Vagina (tissue), 2 donors: ENCODE measurements at regions not wholly inside any gene's neighbourhood (a gene's known extent, or its start where the extent isn't known, plus 50 kb on each side); places are given as distances from the start of the nearest gene placed in this dataset.

Experiments
- DNase-seq, 2 donors: peaks; one replicate each; pipeline ENCODE4 v3.0.0-alpha.2; 2017; ENCODE audit errors: extremely low spot score in 2 of 2
- H3K27ac ChIP-seq: fragments of 200-600 bp; sonication (generic); one replicate; pipeline ENCODE4 v1.5.1; 2019
- H3K27me3 ChIP-seq: fragments of 200-600 bp; sonication (generic); one replicate; pipeline ENCODE4 v1.5.1; 2019
- H3K36me3 ChIP-seq, 2 donors: fragments of 200-600 bp; sonication (generic); one replicate each; pipeline ENCODE4 v1.5.1; 2017 to 2019
- H3K4me1 ChIP-seq: fragments of 200-600 bp; sonication (generic); one replicate; pipeline ENCODE4 v1.5.1; 2019
- H3K4me3 ChIP-seq, 2 donors: fragments of 200-600 bp; sonication (generic); 1 replicate in 1 of 2; 2 replicates in 1 of 2; pipeline ENCODE4 v1.5.1; 2016 to 2019
- H3K9me3 ChIP-seq: fragments of 200-600 bp; sonication (generic); one replicate; pipeline ENCODE4 v1.5.1; 2019
- POLR2A ChIP-seq, 2 donors: fragments of 450-650 bp; IDR thresholded peaks; one replicate each; pipeline ENCODE4 v1.6.1; 2017; ENCODE audit warnings: antibody characterized with exemption in 2 of 2, mild to moderate bottlenecking in 2 of 2, moderate library complexity in 2 of 2
- POLR2AphosphoS5 ChIP-seq, 2 donors: sonication (generic); formaldehyde crosslinking; IDR thresholded peaks; one replicate each; pipeline ENCODE4 v1.9.0; 2017; ENCODE audit warnings: antibody characterized with exemption in 2 of 2, mild to moderate bottlenecking in 2 of 2, low read depth in 1 of 2; ENCODE audit not compliant: insufficient read depth in 1 of 2
- intact Hi-C: fragments of 100-400 bp; cut with DNase I; formaldehyde crosslinking; loops from one replicate; pipeline ENCODE4 v1.15.1; 2023
- TF ChIP-seq, protein P1 (sequence below), 3 experiments: fragments of 450-650 bp in 2 of 3; fragments of 200-600 bp in 1 of 3; sonication (generic) in 1 of 3; IDR thresholded peaks; one replicate each; pipeline ENCODE4 v1.5.1; 2017 to 2019; ENCODE audit warnings: antibody characterized with exemption in 3 of 3, mild to moderate bottlenecking in 2 of 3, moderate library complexity in 2 of 3

DNA sequence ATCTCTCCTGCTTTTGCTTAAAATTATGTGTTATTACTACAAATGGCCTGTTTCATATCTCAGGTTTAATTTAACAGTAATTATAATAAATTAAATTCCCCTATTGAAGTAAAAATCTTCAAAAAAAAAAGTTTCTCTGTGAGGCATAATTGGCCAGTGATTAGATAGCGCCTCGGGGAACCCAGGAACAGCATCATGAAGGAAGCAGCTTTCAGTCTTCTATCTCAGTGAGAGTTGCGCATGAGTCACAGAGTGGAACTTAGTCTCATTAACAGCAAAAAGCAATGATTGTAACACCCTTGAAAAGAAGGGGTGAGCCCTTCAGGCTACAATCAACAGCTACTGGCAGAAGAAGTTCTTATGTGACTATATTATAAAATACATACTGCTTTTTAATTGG, 506.2 kb upstream of the ZWINT start:
- no peaks in the 10 kb centered on the region for H3K36me3 ChIP-seq
- no peaks in the 10 kb centered on the region for H3K9me3 ChIP-seq
- no peak for TF ChIP-seq POLR2A (IDR thresholded peaks at IDR 0.05)
- TF ChIP-seq POLR2AphosphoS5 (IDR thresholded peaks at IDR 0.05; ENCODE audit: insufficient read depth in 1 of 2, low read depth in 1 of 2) = no peak
- TF ChIP-seq, protein P1, sequence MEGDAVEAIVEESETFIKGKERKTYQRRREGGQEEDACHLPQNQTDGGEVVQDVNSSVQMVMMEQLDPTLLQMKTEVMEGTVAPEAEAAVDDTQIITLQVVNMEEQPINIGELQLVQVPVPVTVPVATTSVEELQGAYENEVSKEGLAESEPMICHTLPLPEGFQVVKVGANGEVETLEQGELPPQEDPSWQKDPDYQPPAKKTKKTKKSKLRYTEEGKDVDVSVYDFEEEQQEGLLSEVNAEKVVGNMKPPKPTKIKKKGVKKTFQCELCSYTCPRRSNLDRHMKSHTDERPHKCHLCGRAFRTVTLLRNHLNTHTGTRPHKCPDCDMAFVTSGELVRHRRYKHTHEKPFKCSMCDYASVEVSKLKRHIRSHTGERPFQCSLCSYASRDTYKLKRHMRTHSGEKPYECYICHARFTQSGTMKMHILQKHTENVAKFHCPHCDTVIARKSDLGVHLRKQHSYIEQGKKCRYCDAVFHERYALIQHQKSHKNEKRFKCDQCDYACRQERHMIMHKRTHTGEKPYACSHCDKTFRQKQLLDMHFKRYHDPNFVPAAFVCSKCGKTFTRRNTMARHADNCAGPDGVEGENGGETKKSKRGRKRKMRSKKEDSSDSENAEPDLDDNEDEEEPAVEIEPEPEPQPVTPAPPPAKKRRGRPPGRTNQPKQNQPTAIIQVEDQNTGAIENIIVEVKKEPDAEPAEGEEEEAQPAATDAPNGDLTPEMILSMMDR (IDR thresholded peaks at IDR 0.05) = no peak
- intact Hi-C loops = no loop called here
- no peaks in the 10 kb centered on the region for H3K27me3 ChIP-seq
- no peak overlapping the region for H3K4me3 ChIP-seq
- no peak overlapping the region for H3K27ac ChIP-seq
- DNase-seq = no peak
- no peaks in the 10 kb centered on the region for H3K4me1 ChIP-seq

DNA sequence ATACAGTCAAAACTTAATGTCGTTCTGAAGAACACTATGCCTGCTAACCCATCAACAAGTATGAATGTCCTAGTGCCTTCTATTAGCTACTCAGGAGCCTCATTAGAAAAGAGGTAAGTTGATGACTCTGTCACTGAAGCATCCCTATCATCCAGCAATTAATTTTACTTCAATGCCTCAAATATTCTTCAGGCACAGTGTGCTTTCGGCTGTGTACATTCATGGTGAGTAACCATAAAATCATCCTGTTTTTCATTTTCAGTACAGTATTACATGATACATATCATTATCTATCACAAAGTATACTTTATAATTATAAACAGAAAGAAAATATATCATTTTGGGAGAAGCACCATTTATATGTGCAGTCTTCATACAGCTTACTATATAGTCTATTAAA, 495.5 kb upstream of the ZWINT start:
- Histone ChIP-seq H3K4me3 (no peak overlapping the region), H3K27ac (no peak overlapping the region), H3K4me1 (no peaks in the 10 kb centered on the region), H3K36me3 (no peaks in the 10 kb centered on the region), H3K27me3 (no peaks in the 10 kb centered on the region), H3K9me3 (no peaks in the 10 kb centered on the region)
- TF ChIP-seq POLR2AphosphoS5 (IDR thresholded peaks at IDR 0.05; ENCODE audit: insufficient read depth in 1 of 2, low read depth in 1 of 2) (no peak), POLR2A (IDR thresholded peaks at IDR 0.05) (no peak)
- TF ChIP-seq, protein P1 (IDR thresholded peaks at IDR 0.05) = no peak
- no peak for DNase-seq
- intact Hi-C loops = no loop called here

DNA sequence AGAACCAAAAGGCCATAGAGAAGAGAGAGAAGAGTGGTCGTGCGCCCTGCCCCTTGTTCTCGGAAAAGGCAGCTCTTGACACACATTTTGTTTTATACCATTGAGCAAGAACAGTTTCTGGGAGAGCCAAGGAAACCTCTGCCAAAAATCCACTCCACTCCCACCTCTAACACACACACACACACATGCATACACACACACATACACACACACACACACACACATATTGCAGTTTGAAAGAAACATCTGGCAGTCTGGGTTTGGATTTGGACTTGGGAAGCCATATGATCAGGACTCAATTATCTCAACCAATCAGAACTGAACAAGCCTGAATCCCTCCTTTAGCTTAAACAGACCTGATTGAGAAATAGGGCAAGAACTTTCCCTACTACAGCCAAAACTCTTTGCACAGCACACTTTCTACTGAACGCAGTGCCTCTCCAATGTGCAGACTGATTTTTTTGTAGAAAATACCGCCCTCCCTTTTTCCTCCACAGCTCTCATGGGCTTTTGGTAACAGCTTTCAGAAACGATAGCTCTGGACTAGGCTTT, 484.0 kb upstream of the ZWINT start:
- Histone ChIP-seq H3K36me3 (no peaks in the 10 kb centered on the region), H3K9me3 (no peaks in the 10 kb centered on the region), H3K4me1 (no peaks in the 10 kb centered on the region), H3K27me3 (no peaks in the 10 kb centered on the region), H3K4me3 (no peak overlapping the region), H3K27ac (no peak overlapping the region)
- DNase-seq = no peak
- intact Hi-C loops = no loop called here
- TF ChIP-seq POLR2A (IDR thresholded peaks at IDR 0.05) = no peak
- TF ChIP-seq, protein P1 (IDR thresholded peaks at IDR 0.05) = no peak
- TF ChIP-seq POLR2AphosphoS5 (IDR thresholded peaks at IDR 0.05; ENCODE audit: insufficient read depth in 1 of 2, low read depth in 1 of 2) = no peak

DNA sequence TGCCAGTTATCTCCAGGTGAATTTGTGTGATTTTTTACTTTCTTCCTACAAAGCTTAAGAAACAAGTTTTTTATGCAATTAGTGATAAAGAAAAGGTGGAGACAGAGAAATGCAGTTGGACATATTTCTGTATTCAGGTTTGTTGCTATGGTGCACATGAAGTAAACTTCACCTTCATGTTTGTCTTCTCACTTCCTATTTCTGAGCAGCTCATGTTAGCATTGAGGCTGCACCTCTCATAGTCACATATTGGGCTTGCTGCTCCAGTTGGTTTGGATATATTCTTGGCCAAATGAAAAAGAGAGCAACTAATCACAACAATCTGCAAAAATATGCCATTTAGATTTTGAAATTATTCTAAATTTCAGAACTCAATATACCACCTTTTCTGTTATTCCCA, 475.6 kb upstream of the ZWINT start:
- H3K4me1 ChIP-seq = no peaks in the 10 kb centered on the region
- intact Hi-C loops = no loop called here
- DNase-seq = no peak

DNA sequence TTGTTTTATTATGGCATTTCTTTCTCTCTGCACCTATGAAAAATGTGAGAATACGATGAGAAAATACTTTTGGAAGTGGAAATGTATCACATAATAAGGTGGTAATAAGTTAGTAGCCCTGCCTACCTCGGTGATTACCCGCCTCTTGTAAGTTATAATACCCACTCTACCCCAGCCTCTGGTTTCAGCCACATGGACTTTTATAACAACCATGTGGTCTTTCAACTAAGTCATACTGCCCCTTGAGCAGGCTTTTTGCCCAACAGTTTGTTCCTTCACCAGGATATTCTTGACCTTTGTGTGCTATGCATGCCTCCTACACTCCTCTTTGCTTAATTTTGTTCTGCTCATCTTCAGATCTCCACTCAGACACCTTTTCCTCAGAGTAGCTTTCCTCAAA, 470.6 kb upstream of the ZWINT start:
- Histone ChIP-seq H3K4me1 (no peaks in the 10 kb centered on the region), H3K27ac (no peak overlapping the region), H3K27me3 (no peaks in the 10 kb centered on the region), H3K4me3 (no peak overlapping the region), H3K36me3 (no peaks in the 10 kb centered on the region), H3K9me3 (no peaks in the 10 kb centered on the region)
- no peak for DNase-seq
- intact Hi-C loops = no loop called here
- TF ChIP-seq, protein P1 (IDR thresholded peaks at IDR 0.05) = no peak
- TF ChIP-seq POLR2AphosphoS5 (IDR thresholded peaks at IDR 0.05; ENCODE audit: insufficient read depth in 1 of 2, low read depth in 1 of 2) (no peak), POLR2A (IDR thresholded peaks at IDR 0.05) (no peak)

More for the DNA sequence above, 475.6 kb upstream of the ZWINT start:
- TF ChIP-seq POLR2A (IDR thresholded peaks at IDR 0.05) = no peak
- TF ChIP-seq, protein P1 (IDR thresholded peaks at IDR 0.05) = no peak
- no peak for TF ChIP-seq POLR2AphosphoS5 (IDR thresholded peaks at IDR 0.05; ENCODE audit: insufficient read depth in 1 of 2, low read depth in 1 of 2)
- Histone ChIP-seq H3K27me3 (no peaks in the 10 kb centered on the region), H3K9me3 (no peaks in the 10 kb centered on the region), H3K4me3 (no peak overlapping the region), H3K27ac (no peak overlapping the region), H3K36me3 (no peaks in the 10 kb centered on the region)
